K562 (cell line): ENCODE measurements at regions not wholly inside any gene's neighbourhood (a gene's known extent, or its start where the extent isn't known, plus 50 kb on each side); places are given as distances from the start of the nearest gene placed in this dataset.

Experiments
- BCOR ChIP-seq: fragments of 450-650 bp; IDR thresholded peaks from 2 replicates; pipeline ENCODE4 v1.6.1; 2016
- BHLHE40 ChIP-seq: IDR thresholded peaks from 2 replicates; pipeline ENCODE4 v1.6.1; 2011; ENCODE audit warnings: low read length, improper control_type of control experiment
- CBFA2T3 ChIP-seq: fragments of 450-650 bp; IDR thresholded peaks from 2 replicates; pipeline ENCODE4 v1.6.1; 2017
- DMBX1 ChIP-seq: fragments of 250-450 bp; sonication (Bioruptor Pico); IDR thresholded peaks from 2 replicates; pipeline ENCODE4 v1.8.0; 2022; ENCODE audit warnings: inconsistent platforms, mild to moderate bottlenecking, moderate library complexity, borderline replicate concordance
- E2F1 ChIP-seq: sonication (generic); formaldehyde crosslinking; IDR thresholded peaks from 2 replicates; pipeline ENCODE4 v1.8.1; 2023; ENCODE audit warnings: mild to moderate bottlenecking, missing genetic modification reagents, moderate library complexity
- HBP1 ChIP-seq: fragments of 450-650 bp; formaldehyde crosslinking; IDR thresholded peaks from 2 replicates; pipeline ENCODE4 v1.4.0; 2022; ENCODE audit warnings: missing genetic modification characterization
- HINFP ChIP-seq: fragments of 450-650 bp; conservative IDR thresholded peaks from 2 replicates; pipeline ENCODE4 v1.6.1; 2016; ENCODE audit warnings: missing genetic modification characterization, low read depth, mild to moderate bottlenecking, control low read depth, missing compliant biosample characterization
- HNRNPH1 ChIP-seq: fragments of 200-400 bp; formaldehyde crosslinking; optimal IDR thresholded peaks from 2 replicates; pipeline ENCODE3; 2017; ENCODE audit warnings: low read depth, mild to moderate bottlenecking, low read length, moderate library complexity
- MCM3 ChIP-seq: fragments of 450-650 bp; IDR thresholded peaks from 2 replicates; pipeline ENCODE4 v1.6.1; 2016
- MEF2A ChIP-seq: IDR thresholded peaks from 2 replicates; pipeline ENCODE4 v1.6.1; 2011; ENCODE audit warnings: low read depth, mild to moderate bottlenecking, low read length, moderate library complexity; ENCODE audit not compliant: control insufficient read depth
- MTA1 ChIP-seq: fragments of 450-650 bp; IDR thresholded peaks from 2 replicates; pipeline ENCODE4 v1.6.1; 2017; ENCODE audit warnings: borderline replicate concordance
- MYC ChIP-seq, 2 experiments: fragments of 250-450 bp in 1 of 2; sonication (Bioruptor Pico) in 1 of 2; IDR thresholded peaks; 2 replicates each; pipeline versions ENCODE4 v1.5.1 to v1.6.1; 2012 to 2021; ENCODE audit warnings: low read depth in 2 of 2, borderline replicate concordance in 1 of 2, improper control_type of control experiment in 1 of 2, low read length in 1 of 2, mild to moderate bottlenecking in 1 of 2, moderate library complexity in 1 of 2
- NFXL1 ChIP-seq: fragments of 450-650 bp; formaldehyde crosslinking; IDR thresholded peaks from 2 replicates; pipeline ENCODE4 v1.4.0; 2021; ENCODE audit warnings: mild to moderate bottlenecking
- PHTF2 ChIP-seq: fragments of 250-450 bp; sonication (Bioruptor Pico); IDR thresholded peaks from 2 replicates; pipeline ENCODE4 v1.5.0; 2021; ENCODE audit warnings: mild to moderate bottlenecking
- POU5F1 ChIP-seq: fragments of 150-350 bp; IDR thresholded peaks from 2 replicates; pipeline ENCODE4 v1.6.1; 2014; ENCODE audit warnings: borderline replicate concordance, low read length, low read depth, mild to moderate bottlenecking; ENCODE audit not compliant: partially characterized antibody
- PPARD ChIP-seq: fragments of 250-450 bp; sonication (Bioruptor Pico); IDR thresholded peaks from 2 replicates; pipeline ENCODE4 v1.8.0; 2022; ENCODE audit warnings: inconsistent platforms, mild to moderate bottlenecking, moderate library complexity
- ZNF143 ChIP-seq: sonication (generic); formaldehyde crosslinking; IDR thresholded peaks from 2 replicates; pipeline ENCODE4 v1.9.0; 2022; ENCODE audit warnings: mild to moderate bottlenecking, missing genetic modification reagents
- ZNF583 ChIP-seq: fragments of 250-450 bp; sonication (Bioruptor Pico); IDR thresholded peaks from 2 replicates; pipeline ENCODE4 v1.4.0; 2020
- TF ChIP-seq, protein P1 (sequence below), 2 experiments: IDR thresholded peaks in 1 of 2; conservative IDR thresholded peaks in 1 of 2; 2 replicates each; pipeline ENCODE4 v1.6.1; 2016; ENCODE audit warnings: low read depth in 2 of 2, mild to moderate bottlenecking in 1 of 2, missing compliant biosample characterization in 1 of 2, missing genetic modification characterization in 1 of 2, moderate library complexity in 1 of 2
- TF ChIP-seq, protein P2 (sequence below): fragments of 450-650 bp; conservative IDR thresholded peaks from 2 replicates; pipeline ENCODE4 v1.6.1; 2016; ENCODE audit warnings: missing genetic modification characterization, low read depth, mild to moderate bottlenecking, missing compliant biosample characterization, moderate library complexity

GRCh38 chr7:106573738-106574137, 87.2 kb downstream of the CCDC71L start (continued):
- TF ChIP-seq HNRNPH1 (no peak), ZNF583 (no peak), BCOR (no peak), HBP1 (CRISPR knock-in tag) (no peak), DMBX1 (peak; percentile 35), CBFA2T3 (0 out of 2 replicates have a peak, but pooled peaks have one; percentile 6), MTA1 (no peak), MEF2A (no peak), MYC (IDR thresholded peaks at IDR 0.05; ENCODE audit: low read depth, low read length) (no peak), MYC (CRISPR knock-in tag; IDR thresholded peaks at IDR 0.05; ENCODE audit: borderline replicate concordance, low read depth) (0 out of 2 replicates have a peak, but pooled peaks have one; percentile 8), NFXL1 (no peak), E2F1 (no peak), BHLHE40 (0 out of 2 replicates have a peak, but pooled peaks have one; percentile 16), HINFP (tag) (no peak), MCM3 (no peak), PHTF2 (CRISPR knock-in tag) (no peak), ZNF143 (CRISPR knock-in tag) (no peak), PPARD (CRISPR knock-in tag) (no peak), POU5F1 (no peak)
- TF ChIP-seq, protein P1, sequence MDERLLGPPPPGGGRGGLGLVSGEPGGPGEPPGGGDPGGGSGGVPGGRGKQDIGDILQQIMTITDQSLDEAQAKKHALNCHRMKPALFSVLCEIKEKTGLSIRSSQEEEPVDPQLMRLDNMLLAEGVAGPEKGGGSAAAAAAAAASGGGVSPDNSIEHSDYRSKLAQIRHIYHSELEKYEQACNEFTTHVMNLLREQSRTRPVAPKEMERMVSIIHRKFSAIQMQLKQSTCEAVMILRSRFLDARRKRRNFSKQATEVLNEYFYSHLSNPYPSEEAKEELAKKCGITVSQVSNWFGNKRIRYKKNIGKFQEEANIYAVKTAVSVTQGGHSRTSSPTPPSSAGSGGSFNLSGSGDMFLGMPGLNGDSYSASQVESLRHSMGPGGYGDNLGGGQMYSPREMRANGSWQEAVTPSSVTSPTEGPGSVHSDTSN (CRISPR knock-in tag; IDR thresholded peaks at IDR 0.05; ENCODE audit: low read depth): no peak
- TF ChIP-seq, protein P1 (tag; conservative IDR thresholded peaks at IDR 0.05; ENCODE audit: low read depth): 0 out of 2 replicates have a peak, but pooled peaks have one; percentile 13
- TF ChIP-seq, protein P2, sequence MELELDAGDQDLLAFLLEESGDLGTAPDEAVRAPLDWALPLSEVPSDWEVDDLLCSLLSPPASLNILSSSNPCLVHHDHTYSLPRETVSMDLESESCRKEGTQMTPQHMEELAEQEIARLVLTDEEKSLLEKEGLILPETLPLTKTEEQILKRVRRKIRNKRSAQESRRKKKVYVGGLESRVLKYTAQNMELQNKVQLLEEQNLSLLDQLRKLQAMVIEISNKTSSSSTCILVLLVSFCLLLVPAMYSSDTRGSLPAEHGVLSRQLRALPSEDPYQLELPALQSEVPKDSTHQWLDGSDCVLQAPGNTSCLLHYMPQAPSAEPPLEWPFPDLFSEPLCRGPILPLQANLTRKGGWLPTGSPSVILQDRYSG (tag): no peak
